Iris pigment epithelial cell (primary cell): ENCODE measurements at regions not wholly inside any gene's neighbourhood (a gene's known extent, or its start where the extent isn't known, plus 50 kb on each side); places are given as distances from the start of the nearest gene placed in this dataset.

Experiments
- DNase-seq: peaks from one replicate; pipeline ENCODE4 v3.0.0-alpha.2; 2011; ENCODE audit warnings: low read depth

- peak; percentile 90 for DNase-seq
These were observed 60.8 kb upstream of the GALNT15 start for GRCh38 chr3:16113704-16114103.

GRCh38 chr3:16114429-16114828 lies 60.1 kb upstream of the GALNT15 start:
- DNase-seq = no peak

GRCh38 chr3:16114930-16115329 lies 59.5 kb upstream of the GALNT15 start:
- DNase-seq = no peak

- DNase-seq = no peak
These were observed 56.1 kb upstream of the GALNT15 start for GRCh38 chr3:16118396-16118795.

- DNase-seq = no peak
These were observed 54.6 kb upstream of the GALNT15 start for GRCh38 chr3:16119887-16120286.

GRCh38 chr3:16121391-16121790 lies 53.1 kb upstream of the GALNT15 start:
- DNase-seq = no peak

GRCh38 chr3:16122155-16122554 lies 52.3 kb upstream of the GALNT15 start:
- no peak for DNase-seq

GRCh38 chr3:16122661-16123060 lies 51.8 kb upstream of the GALNT15 start:
- no peak for DNase-seq

- peak; percentile 99 for DNase-seq
These were observed 49.8 kb upstream of the GALNT15 start for GRCh38 chr3:16124636-16125035.
